Endodermal cell (in vitro differentiated cells): ENCODE measurements at regions not wholly inside any gene's neighbourhood (a gene's known extent, or its start where the extent isn't known, plus 50 kb on each side); places are given as distances from the start of the nearest gene placed in this dataset.
"Not testable (repeated sequence)": the region's sequence is repeated elsewhere in the genome, so short reads cannot be mapped to it uniquely, and the experiment has no call there.

Experiments
- DNase-seq: peaks from one replicate; pipeline ENCODE4 v3.0.0-alpha.2; 2017
- H3K27ac ChIP-seq: 2 replicates; pipeline ENCODE4 v1.5.1; 2013; ENCODE audit warnings: mild to moderate bottlenecking, low read depth, low read length, moderate library complexity
- H3K27me3 ChIP-seq: 2 replicates; pipeline ENCODE4 v1.6.1; 2013; ENCODE audit warnings: mild to moderate bottlenecking, low read length, moderate library complexity; ENCODE audit not compliant: insufficient read depth, control insufficient read depth, poor library complexity, severe bottlenecking
- H3K36me3 ChIP-seq: 2 replicates; pipeline ENCODE4 v1.7.0; 2013; ENCODE audit warnings: mild to moderate bottlenecking, low read length, moderate library complexity; ENCODE audit not compliant: control insufficient read depth, insufficient read depth
- H3K4me1 ChIP-seq: one replicate; pipeline ENCODE4 v1.7.0; 2013; ENCODE audit warnings: low read length; ENCODE audit not compliant: control insufficient read depth, insufficient read depth
- H3K4me3 ChIP-seq: 2 replicates; pipeline ENCODE4 v1.5.1; 2013; ENCODE audit warnings: mild to moderate bottlenecking, low read length, moderate library complexity
- H3K9ac ChIP-seq: 2 replicates; pipeline ENCODE4 v1.6.1; 2013; ENCODE audit warnings: mild to moderate bottlenecking, low read length, moderate library complexity; ENCODE audit not compliant: poor library complexity, severe bottlenecking; ENCODE audit errors: extremely low read depth
- H3K9me3 ChIP-seq: 2 replicates; pipeline ENCODE4 v1.6.1; 2013; ENCODE audit warnings: mild to moderate bottlenecking, low read length, moderate library complexity; ENCODE audit not compliant: control insufficient read depth
- H3K27ac Mint-ChIP-seq: 2 replicates; pipeline ENCODE4 v1.8.0; 2020; ENCODE audit warnings: mixed read lengths
- H3K27me3 Mint-ChIP-seq: 2 replicates; pipeline ENCODE4 v1.8.0; 2021; ENCODE audit warnings: mild to moderate bottlenecking, mixed read lengths; ENCODE audit not compliant: insufficient read depth
- H3K36me3 Mint-ChIP-seq: 2 replicates; pipeline ENCODE4 v1.8.0; 2020; ENCODE audit warnings: low read depth, mixed read lengths
- H3K4me1 Mint-ChIP-seq: 2 replicates; pipeline ENCODE4 v1.8.0; 2020; ENCODE audit warnings: mixed read lengths
- H3K4me3 Mint-ChIP-seq: 2 replicates; pipeline ENCODE4 v1.8.0; 2020; ENCODE audit warnings: mild to moderate bottlenecking, moderate library complexity, mixed read lengths
- H3K9me3 Mint-ChIP-seq: 2 replicates; pipeline ENCODE4 v1.8.0; 2020; ENCODE audit warnings: mild to moderate bottlenecking, mixed read lengths
- CTCF ChIP-seq: fragments of 200-600 bp; sonication (generic); conservative IDR thresholded peaks from 2 replicates; pipeline ENCODE4 v1.5.0; 2021; ENCODE audit warnings: antibody characterized with exemption, mild to moderate bottlenecking
- WGBS, 2 experiments: methylation state at CpG; one replicate each; pipeline versions ENCODE4 v1.1.5 to v1.1.7; 2013; ENCODE audit warnings: missing lambda C conversion rate in 2 of 2, mixed read lengths in 1 of 2; ENCODE audit not compliant: insufficient coverage in 1 of 2, insufficient read length in 1 of 2; 5-methylcytosine and 5-hydroxymethylcytosine counted together

DNA sequence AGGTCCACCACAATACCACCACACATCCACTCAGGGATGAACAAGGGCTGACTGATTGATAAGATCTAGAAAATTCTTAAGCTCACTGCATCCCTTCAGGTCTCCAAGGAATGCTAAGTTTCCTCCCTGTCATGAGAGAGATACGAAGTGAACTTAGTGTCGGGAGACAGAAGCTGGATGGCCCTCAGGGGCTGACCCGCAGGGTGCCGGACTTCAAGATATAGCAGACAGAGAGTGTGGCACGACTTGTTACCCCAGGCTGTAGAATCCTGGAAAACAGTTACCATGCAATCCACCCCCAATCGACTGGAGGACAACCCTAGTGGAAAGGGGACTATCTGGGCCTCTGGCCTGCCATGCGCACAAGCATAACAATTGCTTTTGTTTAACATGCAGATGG, 1217.5 kb upstream of the ATXN8OS start:
- H3K4me3 Mint-ChIP-seq, H3K36me3 ChIP-seq, H3K27ac ChIP-seq, H3K27ac Mint-ChIP-seq, DNase-seq, H3K9ac ChIP-seq, H3K4me1 ChIP-seq, H3K4me3 ChIP-seq, H3K9me3 Mint-ChIP-seq, H3K36me3 Mint-ChIP-seq, H3K27me3 Mint-ChIP-seq, H3K9me3 ChIP-seq, H3K27me3 ChIP-seq: not testable (repeated sequence)
- peaks cover 27% of the 10 kb centered on the region for H3K4me1 Mint-ChIP-seq
- 93 to 100% methylated on average over 7 of the region's 7 CpGs for WGBS, 2 experiments

DNA sequence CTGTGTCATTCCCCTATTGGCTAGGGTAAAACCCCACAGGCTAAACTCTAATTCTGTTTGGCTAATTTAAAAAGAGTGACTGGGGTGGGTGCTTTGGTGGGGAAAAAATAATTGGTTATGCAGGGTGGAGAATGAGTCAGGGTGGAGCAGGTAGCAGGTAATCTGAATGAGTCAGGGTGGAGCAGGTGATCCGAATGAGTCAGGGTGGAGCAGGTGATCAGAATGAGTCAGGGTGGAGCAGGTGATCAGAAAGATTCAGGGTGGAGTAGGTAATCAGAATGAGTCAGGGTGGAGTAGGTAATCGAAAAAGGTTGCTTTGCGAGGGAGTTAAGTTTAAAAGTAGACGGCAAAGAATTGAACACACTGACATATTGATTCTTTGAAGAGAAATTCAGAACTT, 1218.8 kb upstream of the ATXN8OS start:
- TF ChIP-seq CTCF = no peak
- Histone ChIP-seq H3K27ac (no peak overlapping the region), H3K27me3 (no peaks in the 10 kb centered on the region), H3K4me3 (no peak overlapping the region), H3K4me1 (peaks cover 1% of the 10 kb centered on the region), H3K9me3 (no peaks in the 10 kb centered on the region), H3K9ac (no peak overlapping the region), H3K36me3 (no peaks in the 10 kb centered on the region)
- no peak for DNase-seq
- H3K4me1 Mint-ChIP-seq = peaks cover 23% of the 10 kb centered on the region
- no peak overlapping the region for H3K27ac Mint-ChIP-seq
- H3K27me3 Mint-ChIP-seq = no peaks in the 10 kb centered on the region
- H3K36me3 Mint-ChIP-seq = peaks cover 3% of the 10 kb centered on the region
- peaks cover 5% of the 10 kb centered on the region for H3K9me3 Mint-ChIP-seq
- WGBS, 2 experiments = 94% methylated on average over 2 to 4 of the region's 4 CpGs
- H3K4me3 Mint-ChIP-seq = no peak overlapping the region

DNA sequence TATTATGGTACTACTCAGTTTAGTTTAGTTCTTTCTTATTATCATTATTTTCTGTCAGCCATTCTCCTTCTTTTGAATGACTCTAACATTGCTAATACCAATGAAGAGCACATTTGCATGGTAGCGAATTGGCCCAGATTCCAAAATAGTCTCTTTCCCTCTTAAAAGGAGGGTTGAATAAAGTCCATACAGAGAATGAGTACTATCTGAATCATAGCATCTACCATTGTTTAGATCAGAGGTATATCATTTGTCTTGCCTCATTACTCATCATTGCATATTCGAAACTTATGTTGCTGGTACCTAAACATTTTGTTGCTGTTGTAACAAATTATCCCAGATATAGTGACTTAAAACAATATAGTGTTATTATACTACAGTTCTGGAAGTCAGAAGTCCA, 1235.3 kb upstream of the ATXN8OS start:
- Mint-ChIP-seq H3K9me3 (peaks cover 1% of the 10 kb centered on the region), H3K4me3 (no peak overlapping the region), H3K27ac (no peak overlapping the region), H3K27me3 (no peaks in the 10 kb centered on the region), H3K36me3 (no peaks in the 10 kb centered on the region), H3K4me1 (peaks cover 8% of the 10 kb centered on the region)
- no peak for TF ChIP-seq CTCF
- H3K9me3 ChIP-seq = peaks cover 7% of the 10 kb centered on the region
- no peak overlapping the region for H3K27ac ChIP-seq
- no peaks in the 10 kb centered on the region for H3K36me3 ChIP-seq
- H3K4me3 ChIP-seq = no peak overlapping the region
- H3K9ac ChIP-seq = no peak overlapping the region
- 98 to 100% methylated on average over 1 to 2 of the region's 2 CpGs for WGBS, 2 experiments
- no peaks in the 10 kb centered on the region for H3K27me3 ChIP-seq
- peaks cover 3% of the 10 kb centered on the region for H3K4me1 ChIP-seq
- no peak for DNase-seq

DNA sequence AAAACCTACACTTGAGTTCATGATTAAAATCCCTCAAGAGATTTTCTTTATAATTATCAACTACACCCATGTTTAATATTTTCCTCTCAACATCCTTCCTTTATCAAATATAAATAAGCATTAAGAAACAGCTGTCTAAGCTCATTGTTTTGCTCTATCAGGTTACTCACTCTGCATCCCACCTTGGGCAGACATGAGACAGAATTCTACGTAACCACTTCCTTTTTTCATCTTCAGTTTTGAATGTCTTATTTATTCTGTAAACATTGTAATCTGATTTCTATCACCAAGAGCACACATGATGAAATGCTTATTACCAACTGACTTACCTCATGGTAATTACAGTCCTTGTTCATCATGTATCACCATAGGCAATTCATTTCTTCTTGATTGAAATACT, 1256.6 kb upstream of the ATXN8OS start:
- H3K36me3 Mint-ChIP-seq = no peaks in the 10 kb centered on the region
- H3K4me3 Mint-ChIP-seq = no peak overlapping the region
- Histone ChIP-seq H3K36me3 (no peaks in the 10 kb centered on the region), H3K4me3 (no peak overlapping the region), H3K27me3 (no peaks in the 10 kb centered on the region), H3K27ac (no peak overlapping the region), H3K9me3 (peaks cover 3% of the 10 kb centered on the region), H3K9ac (no peak overlapping the region), H3K4me1 (no peaks in the 10 kb centered on the region)
- no peaks in the 10 kb centered on the region for H3K27me3 Mint-ChIP-seq
- WGBS, 2 experiments = 100% methylated on average over 1 of the region's 1 CpG; no CpG with 5 or more reads in 1 of the 2 experiments
- no peak for DNase-seq
- TF ChIP-seq CTCF = no peak
- no peak overlapping the region for H3K27ac Mint-ChIP-seq
- H3K9me3 Mint-ChIP-seq = peaks cover 4% of the 10 kb centered on the region
- no peaks in the 10 kb centered on the region for H3K4me1 Mint-ChIP-seq
